Muscle layer of colon (tissue), 2 donors: ENCODE measurements at regions not wholly inside any gene's neighbourhood (a gene's known extent, or its start where the extent isn't known, plus 50 kb on each side); places are given as distances from the start of the nearest gene placed in this dataset.

Experiments used
- H3K27ac ChIP-seq: one replicate; pipeline ENCODE4 v1.7.0; 2013; ENCODE audit warnings: low read depth, mild to moderate bottlenecking, low read length, moderate library complexity
- H3K27me3 ChIP-seq, 2 donors: one replicate each; pipeline ENCODE4 v1.7.0; 2013; ENCODE audit warnings: low read length in 2 of 2, mild to moderate bottlenecking in 2 of 2; ENCODE audit not compliant: insufficient read depth in 2 of 2, control insufficient read depth in 1 of 2
- H3K36me3 ChIP-seq: one replicate; pipeline ENCODE4 v1.7.0; 2013; ENCODE audit warnings: mild to moderate bottlenecking, low read length; ENCODE audit not compliant: insufficient read depth
- H3K4me1 ChIP-seq: one replicate; pipeline ENCODE4 v1.7.0; 2013; ENCODE audit warnings: mild to moderate bottlenecking, low read length; ENCODE audit not compliant: insufficient read depth
- H3K4me3 ChIP-seq, 2 donors: one replicate each; pipeline ENCODE4 v1.7.0; 2013; ENCODE audit warnings: low read length in 2 of 2, low read depth in 1 of 2, mild to moderate bottlenecking in 1 of 2, moderate library complexity in 1 of 2
- H3K9ac ChIP-seq: one replicate; pipeline ENCODE4 v1.7.0; 2013; ENCODE audit warnings: low read length
- H3K9me3 ChIP-seq: one replicate; pipeline ENCODE4 v1.7.0; 2013; ENCODE audit warnings: mild to moderate bottlenecking, low read length
- donor health status: abdominal sarcoma.
- donor health status: Adenocarcinoma of cecum.

GRCh38 chr16:54488729-54489128 lies 202.1 kb upstream of the IRX3 start:
- H3K27ac ChIP-seq = no peak overlapping the region
- H3K4me3 ChIP-seq = no peak overlapping the region
- H3K9ac ChIP-seq = no peak overlapping the region
- no peaks in the 10 kb centered on the region for H3K9me3 ChIP-seq
- H3K36me3 ChIP-seq = no peaks in the 10 kb centered on the region
- H3K27me3 ChIP-seq = no peaks in the 10 kb centered on the region
- H3K4me1 ChIP-seq = no peaks in the 10 kb centered on the region

- no peak overlapping the region for H3K4me3 ChIP-seq
- H3K9ac ChIP-seq = no peak overlapping the region
- H3K27ac ChIP-seq = no peak overlapping the region
- H3K4me1 ChIP-seq = no peaks in the 10 kb centered on the region
- H3K36me3 ChIP-seq = no peaks in the 10 kb centered on the region
- no peaks in the 10 kb centered on the region for H3K9me3 ChIP-seq
- no peaks in the 10 kb centered on the region for H3K27me3 ChIP-seq
These were observed 201.3 kb upstream of the IRX3 start for GRCh38 chr16:54487933-54488332.

- Histone ChIP-seq H3K4me1 (no peaks in the 10 kb centered on the region), H3K4me3 (no peak overlapping the region), H3K27me3 (no peaks in the 10 kb centered on the region), H3K9me3 (no peaks in the 10 kb centered on the region), H3K27ac (no peak overlapping the region), H3K36me3 (no peaks in the 10 kb centered on the region), H3K9ac (no peak overlapping the region)
These were observed 198.1 kb upstream of the IRX3 start for GRCh38 chr16:54484700-54485099.

- H3K4me3 ChIP-seq = no peak overlapping the region
- no peak overlapping the region for H3K27ac ChIP-seq
- no peaks in the 10 kb centered on the region for H3K27me3 ChIP-seq
- H3K36me3 ChIP-seq = no peaks in the 10 kb centered on the region
- no peaks in the 10 kb centered on the region for H3K4me1 ChIP-seq
- no peaks in the 10 kb centered on the region for H3K9me3 ChIP-seq
- no peak overlapping the region for H3K9ac ChIP-seq
These were observed 196.4 kb upstream of the IRX3 start for GRCh38 chr16:54482892-54483574.

- H3K4me1 ChIP-seq = no peaks in the 10 kb centered on the region
- H3K9ac ChIP-seq = no peak overlapping the region
- no peak overlapping the region for H3K27ac ChIP-seq
- no peaks in the 10 kb centered on the region for H3K9me3 ChIP-seq
- H3K4me3 ChIP-seq = no peak overlapping the region
- no peaks in the 10 kb centered on the region for H3K27me3 ChIP-seq
- no peaks in the 10 kb centered on the region for H3K36me3 ChIP-seq
These were observed 193.8 kb upstream of the IRX3 start for GRCh38 chr16:54480429-54480828.

GRCh38 chr16:54479546-54479945 lies 193.0 kb upstream of the IRX3 start:
- Histone ChIP-seq H3K9me3 (no peaks in the 10 kb centered on the region), H3K4me1 (no peaks in the 10 kb centered on the region), H3K9ac (no peak overlapping the region), H3K4me3 (no peak overlapping the region), H3K27ac (no peak overlapping the region), H3K36me3 (no peaks in the 10 kb centered on the region), H3K27me3 (no peaks in the 10 kb centered on the region)

- Histone ChIP-seq H3K4me1 (no peaks in the 10 kb centered on the region), H3K4me3 (no peak overlapping the region), H3K36me3 (no peaks in the 10 kb centered on the region), H3K27me3 (no peaks in the 10 kb centered on the region), H3K27ac (no peak overlapping the region), H3K9ac (no peak overlapping the region), H3K9me3 (no peaks in the 10 kb centered on the region)
These were observed 191.1 kb upstream of the IRX3 start for GRCh38 chr16:54477714-54478113.

- no peaks in the 10 kb centered on the region for H3K9me3 ChIP-seq
- H3K36me3 ChIP-seq = no peaks in the 10 kb centered on the region
- no peaks in the 10 kb centered on the region for H3K4me1 ChIP-seq
- no peak overlapping the region for H3K27ac ChIP-seq
- H3K4me3 ChIP-seq = no peak overlapping the region
- no peak overlapping the region for H3K9ac ChIP-seq
- H3K27me3 ChIP-seq = no peaks in the 10 kb centered on the region
These were observed 188.5 kb upstream of the IRX3 start for GRCh38 chr16:54475019-54475601.

- H3K27ac ChIP-seq = no peak overlapping the region
- H3K9me3 ChIP-seq = no peaks in the 10 kb centered on the region
- no peak overlapping the region for H3K4me3 ChIP-seq
- H3K27me3 ChIP-seq = no peaks in the 10 kb centered on the region
- H3K36me3 ChIP-seq = no peaks in the 10 kb centered on the region
- H3K9ac ChIP-seq = no peak overlapping the region
- H3K4me1 ChIP-seq = no peaks in the 10 kb centered on the region
These were observed 186.8 kb upstream of the IRX3 start for GRCh38 chr16:54473226-54473993.

GRCh38 chr16:54467398-54467797 lies 180.8 kb upstream of the IRX3 start:
- no peaks in the 10 kb centered on the region for H3K9me3 ChIP-seq
- H3K9ac ChIP-seq = no peak overlapping the region
- no peak overlapping the region for H3K4me3 ChIP-seq
- no peaks in the 10 kb centered on the region for H3K4me1 ChIP-seq
- no peak overlapping the region for H3K27ac ChIP-seq
- H3K36me3 ChIP-seq = no peaks in the 10 kb centered on the region
- H3K27me3 ChIP-seq = no peaks in the 10 kb centered on the region

- Histone ChIP-seq H3K9me3 (no peaks in the 10 kb centered on the region), H3K4me1 (no peaks in the 10 kb centered on the region), H3K9ac (no peak overlapping the region), H3K27me3 (no peaks in the 10 kb centered on the region), H3K27ac (no peak overlapping the region), H3K36me3 (no peaks in the 10 kb centered on the region), H3K4me3 (no peak overlapping the region)
These were observed 179.6 kb upstream of the IRX3 start for GRCh38 chr16:54466233-54466632.
